Panc1 (cell line): ENCODE measurements at regions not wholly inside any gene's neighbourhood (a gene's known extent, or its start where the extent isn't known, plus 50 kb on each side); places are given as distances from the start of the nearest gene placed in this dataset.

Experiments used
- ATAC-seq: fragments of 200-7000 bp; cut with Tn5 transposase; 2 replicates; pipeline ENCODE4 v1.9.1; 2020; ENCODE audit warnings: mild to moderate bottlenecking, moderate library complexity
- BruUV-seq: library from RNA; stranded (reverse); fragments of 400-500 nt; replicated peaks from 2 replicates; lab custom pipeline; 2021; lab: Mats Ljungman, UMichigan
- CTCF ChIA-PET: fragments of 300-600 bp; sonication (Branson Sonifier 250); formaldehyde crosslinking; loops from one replicate; lab custom pipeline; 2022; ENCODE audit warnings: antibody characterized with exemption; lab: Charles Lee
- POLR2A ChIA-PET: fragments of 300-600 bp; sonication (Branson Sonifier 250); formaldehyde crosslinking; loops from one replicate; lab custom pipeline; 2022; ENCODE audit warnings: antibody characterized with exemption; lab: Charles Lee
- DNase-seq: peaks from one replicate; pipeline ENCODE4 v3.0.0-alpha.2; 2010; ENCODE audit warnings: low read depth, low spot score
- H3K27ac ChIP-seq: 2 replicates; pipeline ENCODE4 v1.5.1; 2011; ENCODE audit warnings: mild to moderate bottlenecking, low read length, inconsistent platforms
- H3K27me3 ChIP-seq: fragments of 200-500 bp; sonication (Bioruptor generic); 2 replicates; pipeline ENCODE4 v1.6.0; 2014; ENCODE audit warnings: low read length, inconsistent platforms; ENCODE audit not compliant: control insufficient read depth, insufficient read depth
- H3K36me3 ChIP-seq: fragments of 200-500 bp; sonication (Bioruptor generic); 2 replicates; pipeline ENCODE4 v1.5.1; 2014; ENCODE audit warnings: inconsistent platforms, mild to moderate bottlenecking, low read length, moderate library complexity; ENCODE audit not compliant: control insufficient read depth, insufficient read depth
- H3K4me1 ChIP-seq: 2 replicates; pipeline ENCODE4 v1.5.1; 2011; ENCODE audit warnings: inconsistent platforms, mild to moderate bottlenecking, low read length, moderate library complexity; ENCODE audit not compliant: control insufficient read depth, insufficient read depth
- H3K4me3 ChIP-seq, 2 experiments: 2 replicates each; pipeline ENCODE4 v1.5.1; 2011 to 2012; ENCODE audit warnings: low read depth in 2 of 2, low read length in 2 of 2, mild to moderate bottlenecking in 2 of 2, inconsistent platforms in 1 of 2, moderate library complexity in 1 of 2
- H3K9me3 ChIP-seq: fragments of 200-500 bp; sonication (Bioruptor generic); 2 replicates; pipeline ENCODE4 v1.5.1; 2014; ENCODE audit warnings: low read depth, mild to moderate bottlenecking, inconsistent platforms, low read length, moderate library complexity; ENCODE audit not compliant: control insufficient read depth, insufficient read depth
- POLR2AphosphoS5 ChIP-seq: IDR thresholded peaks from 2 replicates; pipeline ENCODE4 v1.6.1; 2012; ENCODE audit warnings: mild to moderate bottlenecking, low read depth, low read length, moderate library complexity
- SIN3A ChIP-seq: IDR thresholded peaks from 2 replicates; pipeline ENCODE4 v1.6.1; 2012; ENCODE audit warnings: low read depth, mild to moderate bottlenecking, low read length, moderate library complexity, borderline replicate concordance; ENCODE audit not compliant: insufficient read depth
- TCF7L2 ChIP-seq: IDR thresholded peaks from 2 replicates; pipeline ENCODE4 v1.6.1; 2011; ENCODE audit warnings: mild to moderate bottlenecking, low read depth, low read length, inconsistent platforms
- in situ Hi-C: cut with HindIII; loops from 2 replicates; pipeline ENCODE4 v1.10.0; 2016; ENCODE audit warnings: low sequenced_read_pairs, low pct_unique_long_range_greater_than_20kb
- intact Hi-C: fragments of 100-400 bp; cut with micrococcal nuclease; formaldehyde crosslinking; loops from one replicate; pipeline ENCODE4 v1.10.0; 2022; ENCODE audit not compliant: unreplicated experiment
- TF ChIP-seq, protein P1 (sequence below), 2 experiments: IDR thresholded peaks; 2 replicates each; pipeline ENCODE4 v1.6.1; 2011 to 2012; ENCODE audit warnings: low read depth in 2 of 2, control low read depth in 1 of 2, low read length in 1 of 2, mild to moderate bottlenecking in 1 of 2, moderate library complexity in 1 of 2; ENCODE audit not compliant: insufficient read depth in 1 of 2
- TF ChIP-seq, protein P2 (sequence below): fragments of 450-650 bp; IDR thresholded peaks from 2 replicates; pipeline ENCODE4 v1.5.1; 2017; ENCODE audit warnings: mild to moderate bottlenecking

- Histone ChIP-seq H3K27ac (no peak overlapping the region), H3K4me3 (no peak overlapping the region), H3K36me3 (no peaks in the 10 kb centered on the region), H3K4me1 (no peaks in the 10 kb centered on the region), H3K27me3 (no peaks in the 10 kb centered on the region), H3K9me3 (no peaks in the 10 kb centered on the region)
- in situ Hi-C loops: no loop called here
- no TSS peak for BruUV-seq
- POLR2A ChIA-PET: no interaction called here
- TF ChIP-seq, protein P1, sequence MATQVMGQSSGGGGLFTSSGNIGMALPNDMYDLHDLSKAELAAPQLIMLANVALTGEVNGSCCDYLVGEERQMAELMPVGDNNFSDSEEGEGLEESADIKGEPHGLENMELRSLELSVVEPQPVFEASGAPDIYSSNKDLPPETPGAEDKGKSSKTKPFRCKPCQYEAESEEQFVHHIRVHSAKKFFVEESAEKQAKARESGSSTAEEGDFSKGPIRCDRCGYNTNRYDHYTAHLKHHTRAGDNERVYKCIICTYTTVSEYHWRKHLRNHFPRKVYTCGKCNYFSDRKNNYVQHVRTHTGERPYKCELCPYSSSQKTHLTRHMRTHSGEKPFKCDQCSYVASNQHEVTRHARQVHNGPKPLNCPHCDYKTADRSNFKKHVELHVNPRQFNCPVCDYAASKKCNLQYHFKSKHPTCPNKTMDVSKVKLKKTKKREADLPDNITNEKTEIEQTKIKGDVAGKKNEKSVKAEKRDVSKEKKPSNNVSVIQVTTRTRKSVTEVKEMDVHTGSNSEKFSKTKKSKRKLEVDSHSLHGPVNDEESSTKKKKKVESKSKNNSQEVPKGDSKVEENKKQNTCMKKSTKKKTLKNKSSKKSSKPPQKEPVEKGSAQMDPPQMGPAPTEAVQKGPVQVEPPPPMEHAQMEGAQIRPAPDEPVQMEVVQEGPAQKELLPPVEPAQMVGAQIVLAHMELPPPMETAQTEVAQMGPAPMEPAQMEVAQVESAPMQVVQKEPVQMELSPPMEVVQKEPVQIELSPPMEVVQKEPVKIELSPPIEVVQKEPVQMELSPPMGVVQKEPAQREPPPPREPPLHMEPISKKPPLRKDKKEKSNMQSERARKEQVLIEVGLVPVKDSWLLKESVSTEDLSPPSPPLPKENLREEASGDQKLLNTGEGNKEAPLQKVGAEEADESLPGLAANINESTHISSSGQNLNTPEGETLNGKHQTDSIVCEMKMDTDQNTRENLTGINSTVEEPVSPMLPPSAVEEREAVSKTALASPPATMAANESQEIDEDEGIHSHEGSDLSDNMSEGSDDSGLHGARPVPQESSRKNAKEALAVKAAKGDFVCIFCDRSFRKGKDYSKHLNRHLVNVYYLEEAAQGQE (IDR thresholded peaks at IDR 0.05; ENCODE audit: insufficient read depth in 1 of 2, low read depth in 2 of 2, low read length in 1 of 2): no peak
- TF ChIP-seq SIN3A (no peak), TCF7L2 (no peak), POLR2AphosphoS5 (no peak)
- TF ChIP-seq, protein P2, sequence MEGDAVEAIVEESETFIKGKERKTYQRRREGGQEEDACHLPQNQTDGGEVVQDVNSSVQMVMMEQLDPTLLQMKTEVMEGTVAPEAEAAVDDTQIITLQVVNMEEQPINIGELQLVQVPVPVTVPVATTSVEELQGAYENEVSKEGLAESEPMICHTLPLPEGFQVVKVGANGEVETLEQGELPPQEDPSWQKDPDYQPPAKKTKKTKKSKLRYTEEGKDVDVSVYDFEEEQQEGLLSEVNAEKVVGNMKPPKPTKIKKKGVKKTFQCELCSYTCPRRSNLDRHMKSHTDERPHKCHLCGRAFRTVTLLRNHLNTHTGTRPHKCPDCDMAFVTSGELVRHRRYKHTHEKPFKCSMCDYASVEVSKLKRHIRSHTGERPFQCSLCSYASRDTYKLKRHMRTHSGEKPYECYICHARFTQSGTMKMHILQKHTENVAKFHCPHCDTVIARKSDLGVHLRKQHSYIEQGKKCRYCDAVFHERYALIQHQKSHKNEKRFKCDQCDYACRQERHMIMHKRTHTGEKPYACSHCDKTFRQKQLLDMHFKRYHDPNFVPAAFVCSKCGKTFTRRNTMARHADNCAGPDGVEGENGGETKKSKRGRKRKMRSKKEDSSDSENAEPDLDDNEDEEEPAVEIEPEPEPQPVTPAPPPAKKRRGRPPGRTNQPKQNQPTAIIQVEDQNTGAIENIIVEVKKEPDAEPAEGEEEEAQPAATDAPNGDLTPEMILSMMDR: no peak
- DNase-seq: no peak
- no peak for ATAC-seq
- CTCF ChIA-PET: interaction anchor here (0.6 kb wide), 1 partner anchor 389 kb away, joined by 4 read pairs; no protein-coding TSS in a partner anchor
- intact Hi-C loops: no loop called here
Measured at GRCh38 chr5:21070858-21071257, 1082.9 kb upstream of the CDH18 start.

- ATAC-seq (no peak), DNase-seq (no peak)
- in situ Hi-C loops: no loop called here
- Histone ChIP-seq H3K27ac (no peak overlapping the region), H3K4me1 (no peaks in the 10 kb centered on the region), H3K9me3 (no peaks in the 10 kb centered on the region), H3K27me3 (no peaks in the 10 kb centered on the region), H3K4me3 (no peak overlapping the region), H3K36me3 (no peaks in the 10 kb centered on the region)
- intact Hi-C loops: no loop called here
- POLR2A ChIA-PET: no interaction called here
- TF ChIP-seq, protein P1 (IDR thresholded peaks at IDR 0.05; ENCODE audit: insufficient read depth in 1 of 2, low read depth in 2 of 2, low read length in 1 of 2): no peak
- CTCF ChIA-PET: no interaction called here
- BruUV-seq: no TSS peak
Measured at GRCh38 chr5:21067724-21068123, 1079.7 kb upstream of the CDH18 start.
